DMS 273 treated with DMSO at 0.1 percent for 48 hours (cell line): ENCODE measurements at regions not wholly inside any gene's neighbourhood (a gene's known extent, or its start where the extent isn't known, plus 50 kb on each side); places are given as distances from the start of the nearest gene placed in this dataset.

ENCODE experiments used
- DNase-seq: peaks from one replicate; lab custom pipeline; 2025; lab: John Stamatoyannopoulos, UW

DNA sequence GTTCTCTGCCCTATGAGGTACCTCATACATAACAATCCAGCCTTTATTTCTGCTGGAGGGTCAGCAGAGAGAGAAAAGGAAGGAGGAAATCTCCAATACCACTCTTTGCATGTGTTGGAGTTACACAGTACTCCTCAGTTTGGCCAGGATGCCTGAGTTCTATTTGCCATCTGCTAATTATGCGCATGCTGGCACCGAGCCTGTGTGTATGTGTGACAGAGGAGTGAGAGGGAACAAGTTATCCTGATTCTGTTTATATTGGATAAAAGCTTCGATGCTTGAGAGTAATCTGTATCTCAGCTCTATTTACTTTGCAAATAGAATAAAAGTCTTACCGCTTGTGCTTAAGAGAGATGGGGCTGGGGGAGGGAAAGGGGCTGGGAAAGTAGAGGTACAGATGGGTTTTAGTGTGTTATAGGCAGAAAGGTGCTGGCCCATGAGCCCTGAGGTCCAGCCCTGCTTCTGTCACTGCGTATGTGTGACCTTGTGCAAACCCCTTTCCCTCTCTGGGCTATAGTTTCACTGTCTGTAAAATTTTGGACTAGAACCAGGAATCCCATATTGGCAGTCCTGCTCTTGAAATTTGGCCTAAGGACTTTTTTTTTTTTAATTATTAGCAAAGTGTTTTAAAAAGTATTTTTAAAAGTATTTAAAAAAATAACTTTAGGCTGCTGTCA, 54.5 kb upstream of the PLXNA2 start:
- peak; percentile 51 for DNase-seq

DNA sequence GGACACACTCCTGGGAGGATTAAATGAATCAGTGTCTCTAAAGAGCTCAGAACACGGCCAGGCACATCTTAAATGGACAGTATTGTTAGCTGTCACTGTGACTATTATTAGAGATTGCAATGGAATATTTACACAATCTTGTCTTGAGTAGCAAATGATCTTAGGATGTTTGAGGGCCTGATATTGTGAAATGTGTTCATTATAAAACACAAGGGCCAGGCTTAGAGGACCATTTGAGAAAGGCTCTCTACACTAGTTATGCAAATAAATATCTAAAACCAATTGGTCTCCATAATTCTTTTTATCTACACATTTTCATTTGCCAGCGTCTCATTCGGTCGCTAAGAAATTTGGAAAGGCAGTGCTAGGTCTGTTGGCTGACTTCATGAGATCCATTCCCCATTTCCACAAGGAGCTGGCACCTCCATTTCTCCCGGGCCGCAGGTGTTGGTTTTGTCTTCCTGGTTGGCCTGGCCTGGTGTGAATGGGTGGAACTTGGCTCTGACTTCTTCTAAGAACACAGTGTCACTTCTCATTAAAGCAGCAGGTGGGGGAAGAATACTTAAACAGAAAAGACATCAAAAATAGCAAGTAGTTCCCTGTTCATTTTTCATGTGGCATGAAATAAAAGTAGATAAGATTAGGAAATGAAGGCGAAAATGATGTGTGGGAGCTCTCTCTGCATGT, 56.0 kb upstream of the PLXNA2 start:
- no peak for DNase-seq

DNA sequence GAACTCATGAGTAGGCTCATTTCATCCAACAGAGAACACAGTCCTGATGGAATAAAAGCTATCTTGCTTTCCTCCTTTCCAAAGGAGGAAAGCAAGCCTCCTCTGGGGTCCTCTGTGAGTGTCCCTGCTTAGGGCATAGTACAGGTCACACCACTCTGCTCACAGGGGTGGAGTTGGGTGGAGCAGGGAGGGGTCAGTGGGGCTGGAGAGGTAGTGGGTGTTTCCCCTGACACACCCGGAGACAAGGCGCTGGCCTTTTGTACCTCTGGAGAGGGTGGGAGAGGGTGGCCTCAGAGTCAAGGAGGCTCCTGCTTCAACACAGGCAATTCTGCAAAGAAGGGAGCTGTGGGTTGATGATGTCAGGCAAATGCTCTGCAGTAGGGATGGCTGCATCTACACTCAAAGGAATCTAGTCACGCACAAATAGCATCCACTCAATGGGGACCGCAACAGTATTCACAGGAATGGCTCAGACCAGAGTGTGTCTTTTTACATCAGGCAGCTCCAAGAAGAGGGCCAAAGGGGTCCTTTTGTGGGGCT, 58.6 kb upstream of the PLXNA2 start:
- DNase-seq = no peak

DNA sequence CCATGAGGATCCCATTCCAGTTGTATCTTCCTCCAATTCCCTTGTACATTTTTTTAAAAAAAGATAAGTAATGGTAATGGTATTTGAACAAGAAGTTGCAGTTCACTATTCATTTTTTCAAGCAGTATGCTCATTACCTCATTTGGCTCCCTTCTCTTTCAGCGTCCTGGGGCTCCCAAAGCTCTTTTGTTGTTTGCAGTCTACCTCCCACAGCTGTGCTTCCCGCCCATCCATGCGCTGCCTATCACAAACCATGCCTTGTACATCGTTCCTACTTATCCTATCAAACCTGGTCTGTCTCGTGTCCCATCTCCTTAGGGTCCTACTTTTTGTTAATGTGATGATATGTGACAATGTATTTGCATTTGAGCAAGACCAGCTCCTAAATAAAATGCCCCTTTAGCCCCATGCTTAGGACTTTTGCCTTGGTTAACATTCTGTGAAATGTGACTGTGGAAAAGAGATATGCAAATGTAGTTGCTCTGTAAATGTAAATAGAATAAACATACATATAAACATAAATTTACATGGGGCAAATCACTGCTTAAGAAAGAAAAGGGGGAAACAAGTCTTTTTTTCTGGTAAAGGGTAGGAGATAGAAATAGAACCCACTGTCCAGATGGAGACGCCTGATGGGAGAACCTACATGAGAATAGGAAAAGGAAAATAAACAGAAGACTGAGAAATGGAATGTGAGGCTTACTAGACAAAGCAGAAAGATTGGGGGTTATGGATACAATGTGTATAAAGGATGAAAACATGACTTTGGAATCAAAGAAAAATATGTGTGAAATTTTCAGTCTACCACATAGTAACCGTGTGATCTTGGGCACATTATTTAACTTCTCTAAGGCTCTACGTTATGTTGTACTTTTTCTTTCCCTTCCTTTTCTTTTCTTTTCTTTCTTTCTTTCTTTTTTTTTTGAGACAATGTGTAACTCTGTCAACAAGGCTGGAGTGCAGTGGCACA, 59.8 kb upstream of the PLXNA2 start:
- no peak for DNase-seq

DNA sequence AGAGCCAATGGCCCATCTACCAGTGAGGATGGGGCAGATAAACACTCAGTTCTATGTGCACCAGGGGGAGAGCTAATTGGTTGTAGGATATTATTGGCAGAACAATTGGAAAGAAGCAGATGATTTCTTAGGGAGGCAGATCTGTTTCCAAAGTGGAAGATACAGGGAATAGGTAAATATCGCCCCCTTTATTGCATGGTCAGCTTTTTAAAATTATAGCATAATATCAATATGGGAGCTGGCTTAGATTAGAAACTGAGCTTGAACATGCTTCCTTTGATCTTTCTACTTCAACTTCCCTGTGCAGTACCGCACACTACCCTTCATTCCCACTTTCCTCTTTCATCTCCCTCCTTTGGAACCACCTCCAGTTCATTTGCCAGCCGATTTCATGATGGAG, 64.0 kb upstream of the PLXNA2 start:
- no peak for DNase-seq

DNA sequence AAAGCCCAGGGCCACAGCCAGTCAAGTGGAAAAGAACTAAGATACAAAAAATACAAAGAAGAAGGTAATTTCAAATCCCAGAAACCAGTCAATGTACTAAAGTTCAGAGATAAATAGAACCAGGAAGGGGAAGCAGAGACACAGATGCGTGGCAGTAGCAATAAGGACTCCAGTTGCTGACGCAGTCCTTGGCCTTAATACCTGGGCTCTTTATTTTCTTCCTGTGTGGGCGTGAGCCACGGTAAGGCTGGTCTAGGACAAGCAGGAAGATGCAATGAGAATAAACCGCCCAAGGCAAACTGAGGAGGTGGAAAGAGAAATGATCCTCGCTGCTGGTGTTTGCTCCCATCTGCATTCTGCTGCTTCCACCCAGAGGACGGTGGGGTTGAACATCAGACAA, 65.6 kb upstream of the PLXNA2 start:
- no peak for DNase-seq

DNA sequence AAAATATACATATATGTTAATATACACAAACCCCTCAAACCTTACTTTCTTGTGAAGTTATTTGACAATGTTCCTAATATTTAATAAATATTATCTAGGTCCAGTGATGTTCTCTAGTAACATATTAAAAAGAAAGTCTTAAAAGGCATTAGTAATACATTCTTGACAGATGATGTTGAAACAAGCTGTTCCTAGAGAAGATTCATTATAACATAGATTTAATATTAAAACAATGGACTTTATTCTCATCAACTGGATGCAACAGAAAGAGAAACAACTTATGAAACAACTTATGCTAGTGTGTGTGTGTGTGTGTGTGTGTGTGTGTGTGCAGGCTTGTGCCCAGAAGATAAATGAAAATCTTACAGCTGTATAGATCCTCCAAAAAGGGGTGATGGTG, 68.5 kb upstream of the PLXNA2 start:
- no peak for DNase-seq

DNA sequence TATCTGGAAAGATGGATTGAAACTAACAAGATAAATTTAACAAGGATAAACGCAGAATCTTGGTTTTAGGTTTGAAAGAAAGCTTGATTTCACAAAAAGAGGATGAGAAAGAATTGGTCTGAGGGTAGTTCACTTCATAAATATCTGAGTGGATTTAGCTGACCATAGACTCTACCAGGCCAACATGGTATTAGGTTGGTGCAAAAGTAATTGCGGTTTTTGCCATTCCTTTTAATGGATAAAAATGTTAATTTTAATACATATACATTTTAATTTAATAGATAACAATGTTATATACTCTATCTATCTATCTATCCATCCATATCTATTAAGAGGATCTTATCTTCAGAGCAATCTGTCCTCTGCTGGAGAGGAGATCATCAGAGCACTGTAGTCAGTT, 70.2 kb upstream of the PLXNA2 start:
- no peak for DNase-seq

DNA sequence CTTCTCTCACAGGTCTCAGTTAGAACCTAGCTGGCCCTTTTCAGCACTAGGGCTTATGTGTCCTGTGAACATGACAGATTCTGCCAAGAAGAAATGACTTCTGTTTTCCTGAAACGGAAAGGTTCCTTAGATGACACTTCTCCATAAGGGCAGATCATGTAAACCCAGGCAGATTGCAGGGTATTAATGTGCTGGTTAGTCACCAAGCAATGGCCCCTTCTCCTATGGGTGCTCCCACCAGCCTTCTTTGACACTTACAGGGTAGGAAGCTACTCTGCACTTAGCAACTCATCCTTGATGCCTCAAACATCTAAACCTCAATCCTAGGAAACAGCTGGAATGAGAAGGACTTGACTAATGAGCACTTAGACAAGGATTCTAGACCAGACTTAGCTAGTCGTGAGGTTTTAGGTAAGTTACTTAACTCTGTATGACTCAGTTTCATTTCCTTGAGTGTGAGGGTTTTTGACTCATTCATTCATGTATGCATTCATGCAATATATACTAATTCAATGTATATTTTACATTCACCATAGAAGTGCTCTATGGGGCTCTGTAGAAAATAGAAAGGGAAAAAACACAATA, 74.1 kb upstream of the PLXNA2 start:
- DNase-seq = no peak

DNA sequence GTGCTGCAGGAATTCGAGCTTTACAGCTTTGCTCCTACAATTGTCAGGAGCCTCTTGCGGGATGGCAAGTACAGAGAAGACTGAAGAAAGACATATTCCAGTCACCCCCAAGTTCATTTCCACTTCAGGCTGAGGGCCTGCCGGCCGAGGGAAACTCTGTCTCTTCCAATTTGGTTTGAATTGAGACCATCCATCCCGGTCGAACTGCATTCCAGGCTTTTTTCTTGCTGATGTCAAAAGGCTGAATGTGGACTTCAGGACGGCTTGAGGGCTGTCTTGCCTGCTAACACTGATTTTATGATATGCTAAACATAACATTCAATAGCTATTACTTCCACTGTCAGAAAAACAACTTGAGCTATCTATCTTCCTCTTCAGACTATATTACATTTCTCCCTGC, 79.8 kb upstream of the PLXNA2 start:
- no peak for DNase-seq

DNA sequence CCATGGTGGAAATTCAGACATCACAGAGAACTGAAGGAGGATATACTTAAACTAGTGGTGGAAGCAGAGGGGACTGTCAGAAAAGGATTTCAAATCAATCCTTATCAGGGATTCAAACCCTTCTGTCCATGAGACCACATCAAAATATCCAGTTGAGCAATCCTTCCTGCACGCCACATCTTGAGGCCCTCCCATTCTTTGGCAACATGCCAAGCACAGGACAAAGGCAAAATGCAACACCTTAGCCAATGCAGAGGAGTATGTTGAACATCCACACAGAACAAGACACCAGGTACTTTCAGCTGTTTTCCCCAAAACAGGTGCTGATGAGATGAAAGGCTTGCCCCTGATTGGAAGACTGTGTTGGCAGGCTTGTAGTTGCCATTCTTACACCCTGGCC, 81.8 kb upstream of the PLXNA2 start:
- no peak for DNase-seq

DNA sequence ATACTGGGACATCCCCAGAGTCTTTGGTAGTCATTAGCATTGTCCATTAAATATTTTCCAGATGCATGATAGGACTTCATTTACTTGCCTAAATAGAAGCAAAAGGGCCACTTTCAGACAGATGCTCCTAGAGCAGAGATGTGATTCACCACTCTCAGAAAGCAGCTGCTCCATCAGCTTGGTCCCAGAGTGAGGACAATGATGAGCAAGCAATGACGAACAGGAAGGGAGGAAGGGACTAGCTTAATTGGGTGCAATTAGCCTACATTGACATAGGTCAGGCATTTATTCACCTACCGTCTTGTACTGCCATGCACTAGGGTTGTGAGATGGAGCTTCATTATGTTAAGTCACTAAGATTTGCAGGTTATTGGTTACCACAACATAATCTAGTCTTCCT, 85.1 kb upstream of the PLXNA2 start:
- no peak for DNase-seq

DNA sequence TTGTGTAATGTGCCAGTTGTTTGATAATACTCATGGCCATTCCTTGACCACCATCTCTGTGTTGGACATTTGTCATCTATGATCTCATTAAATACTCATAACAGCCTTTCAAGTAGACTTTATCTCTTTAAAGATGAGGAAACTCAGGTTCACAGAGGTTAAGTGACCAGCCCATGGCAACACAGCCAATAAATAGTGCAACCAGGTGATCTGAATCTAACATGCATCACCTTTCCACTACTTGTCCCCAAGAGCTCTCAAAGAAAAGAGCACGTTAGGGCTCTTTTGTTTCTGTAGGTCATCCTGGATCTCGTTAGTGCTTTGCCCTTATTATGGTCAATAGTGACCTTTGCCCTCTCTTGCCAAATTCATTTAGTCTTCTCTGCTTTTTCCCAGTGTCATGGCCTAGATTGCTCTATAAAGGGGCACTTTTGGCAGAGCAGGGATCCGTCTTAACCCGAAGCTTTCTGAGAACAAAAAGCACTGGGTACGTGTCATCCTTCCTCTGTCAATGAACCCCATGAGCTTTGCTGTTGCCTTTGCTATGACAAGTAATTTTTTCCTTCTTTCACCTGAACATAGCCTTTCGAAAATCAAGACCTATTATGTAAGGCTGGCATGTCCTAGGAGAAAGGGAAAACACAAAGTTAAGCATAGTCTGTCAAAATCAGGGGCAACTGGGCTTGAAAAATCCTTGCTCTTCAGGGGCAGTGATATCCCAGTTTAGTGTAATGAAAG, 88.0 kb upstream of the PLXNA2 start:
- no peak for DNase-seq

DNA sequence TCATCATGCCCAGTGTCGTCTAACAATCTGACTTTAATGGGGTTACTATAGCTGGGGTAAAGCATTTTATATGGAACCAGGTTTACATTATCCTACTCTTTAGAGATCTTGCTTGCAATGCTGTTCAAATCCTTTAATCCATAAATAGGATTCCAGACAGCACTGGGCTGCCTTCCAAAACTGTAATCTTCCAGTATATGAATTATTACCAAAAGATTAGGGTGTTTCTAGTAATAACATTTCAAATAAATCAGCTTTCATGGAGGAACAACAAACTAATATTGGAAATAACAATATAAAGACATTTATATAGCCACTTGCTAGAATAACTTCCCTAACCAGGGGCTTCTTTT, 88.6 kb upstream of the PLXNA2 start:
- DNase-seq = no peak

DNA sequence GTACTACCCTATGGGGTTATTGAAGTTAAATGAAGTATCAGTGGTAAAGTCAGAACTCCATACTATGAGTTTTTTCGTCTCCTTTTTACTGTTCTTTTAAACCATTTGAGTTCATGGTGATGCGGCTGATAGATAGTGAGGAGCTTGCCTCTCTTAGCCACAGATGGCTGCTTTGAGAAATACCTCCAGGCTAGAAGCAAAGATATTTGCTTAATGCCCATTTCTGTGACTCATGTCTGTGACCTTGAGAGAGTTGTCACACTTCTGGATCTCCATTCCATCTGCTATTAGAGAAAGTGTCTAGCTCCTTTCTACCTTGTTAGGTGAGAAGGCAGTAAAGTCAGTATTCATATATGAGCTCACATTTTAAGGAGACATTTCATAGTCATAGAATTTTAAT, 89.5 kb upstream of the PLXNA2 start:
- DNase-seq = no peak

DNA sequence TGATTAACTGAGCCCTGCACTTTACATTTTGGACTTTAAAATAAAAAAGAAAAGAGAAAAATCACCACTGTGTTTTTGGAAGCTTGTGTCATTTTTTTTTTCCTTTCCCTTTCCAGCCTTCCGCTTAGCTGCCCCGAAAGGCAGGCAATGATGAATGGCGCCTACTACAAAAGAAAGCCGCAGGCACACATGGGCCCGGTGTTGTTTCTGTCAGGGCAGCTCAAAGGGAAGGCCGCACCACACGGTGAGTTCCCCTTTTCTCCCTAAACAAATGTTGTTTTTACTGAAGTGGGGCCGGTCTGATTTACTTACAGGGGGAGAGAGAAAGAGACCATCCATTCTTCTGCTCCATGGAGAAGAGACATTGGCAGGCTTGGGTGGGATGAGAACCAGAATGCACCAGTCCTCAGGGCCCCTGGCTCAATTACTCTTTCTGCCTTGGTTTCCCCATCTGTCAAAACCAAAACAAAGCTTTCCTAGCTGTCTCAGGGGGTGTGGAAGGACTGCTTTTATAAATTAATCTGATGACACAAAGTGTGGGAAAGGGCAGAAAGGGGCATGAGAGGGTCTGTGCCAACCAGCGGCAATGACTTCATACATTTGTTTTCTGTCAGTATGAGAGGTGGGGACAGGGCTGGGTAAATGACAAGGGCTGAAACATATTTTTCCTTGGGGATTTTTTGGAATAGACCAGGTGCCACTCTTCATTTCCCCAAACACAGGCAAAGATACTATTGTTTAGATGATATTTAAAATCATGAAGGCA, 91.4 kb upstream of the PLXNA2 start:
- no peak for DNase-seq

DNA sequence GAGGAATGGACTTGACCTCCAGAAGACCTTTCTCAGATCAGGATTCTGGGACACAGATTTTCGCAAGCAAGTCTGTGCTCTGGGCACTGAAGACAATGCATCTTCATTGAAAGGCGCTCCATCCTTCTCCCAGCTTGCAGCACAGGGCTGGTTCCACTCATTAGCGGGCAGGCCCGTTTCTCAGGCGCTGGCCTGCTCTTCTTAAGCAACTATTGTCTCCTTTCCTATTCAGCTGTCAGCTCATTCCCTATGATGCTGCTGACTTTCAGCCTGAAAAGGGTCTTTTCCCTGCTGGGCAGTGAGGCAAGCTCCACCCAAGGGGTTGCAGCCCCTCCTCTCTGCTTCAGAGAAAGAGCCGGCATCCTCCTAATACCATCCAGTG, 91.9 kb upstream of the PLXNA2 start:
- no peak for DNase-seq

DNA sequence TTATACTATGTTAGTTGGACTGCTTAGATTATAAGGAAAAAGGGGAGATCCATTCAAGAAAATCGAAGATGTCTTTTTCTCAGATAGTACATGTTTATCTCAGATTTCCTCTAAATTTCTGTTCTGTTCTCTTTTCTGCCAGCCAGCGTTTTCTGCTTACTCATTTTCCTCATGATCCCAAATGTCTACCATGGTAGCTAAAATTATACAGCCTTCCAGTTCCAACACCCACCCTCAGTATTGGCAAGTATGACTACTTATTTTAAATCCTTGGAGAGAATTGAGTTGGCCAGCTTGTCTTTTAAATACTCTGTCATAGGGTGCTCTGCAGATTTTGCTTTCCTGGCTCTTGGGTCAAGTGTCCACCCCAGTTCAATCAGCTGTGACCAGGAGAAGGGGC, 95.7 kb upstream of the PLXNA2 start:
- no peak for DNase-seq

DNA sequence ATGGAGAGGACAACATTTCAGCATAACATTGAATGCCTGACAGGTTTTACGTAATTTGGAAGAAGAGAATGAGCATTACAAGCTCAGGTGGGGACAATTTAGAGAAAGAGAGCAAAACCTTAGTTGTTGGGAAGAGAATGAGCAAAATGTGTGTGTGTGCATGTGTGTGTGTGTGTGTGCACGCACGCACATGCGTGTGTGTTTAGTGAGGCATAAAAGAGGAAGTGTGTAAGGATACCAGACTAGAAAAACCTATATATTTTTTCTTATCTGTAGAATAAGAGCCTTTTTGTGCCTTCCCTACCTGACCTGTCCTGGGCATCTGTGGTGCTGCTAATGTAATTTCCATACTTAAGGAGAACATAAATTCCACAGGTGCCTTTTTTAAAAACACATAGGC, 99.0 kb upstream of the PLXNA2 start:
- no peak for DNase-seq

DNA sequence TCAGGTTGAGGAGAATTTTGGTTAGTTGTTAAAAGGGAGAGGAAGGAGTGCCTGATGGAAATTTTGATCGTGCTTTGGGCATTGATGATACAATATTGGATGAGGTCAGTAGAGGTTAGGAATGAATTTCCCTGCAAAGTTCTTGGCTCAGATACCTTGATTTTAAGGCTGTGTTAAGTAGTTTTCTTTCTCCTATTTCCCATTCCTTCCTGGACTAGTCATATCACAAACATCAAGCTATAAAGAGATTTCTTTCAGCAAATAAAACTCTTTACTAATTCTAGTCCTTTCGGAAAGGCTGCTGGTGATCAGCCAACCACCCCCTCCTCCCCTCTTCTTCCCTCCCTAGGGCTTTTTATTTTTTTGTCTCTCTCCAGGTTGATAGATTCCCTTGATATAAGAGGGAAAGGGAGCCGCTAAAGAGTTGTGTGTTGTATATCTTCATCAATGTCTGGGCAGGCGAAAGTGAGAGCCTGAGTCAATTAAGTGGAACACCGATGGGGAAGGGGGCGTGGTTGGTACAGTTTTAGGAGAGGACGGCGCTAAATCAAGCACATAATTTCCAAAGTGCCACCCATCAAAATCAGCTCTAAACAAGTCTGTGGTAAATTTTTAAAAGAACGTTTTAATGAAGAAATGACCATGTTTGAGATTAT, 100.1 kb upstream of the PLXNA2 start:
- DNase-seq = no peak
